KOPT-K1 (cell line): ENCODE measurements at regions not wholly inside any gene's neighbourhood (a gene's known extent, or its start where the extent isn't known, plus 50 kb on each side); places are given as distances from the start of the nearest gene placed in this dataset.

ENCODE experiments used
- H3K27ac ChIP-seq: fragments of 200-600 bp; sonication (generic); 2 replicates; pipeline ENCODE4 v1.5.1; 2016; ENCODE audit warnings: antibody characterized with exemption, mild to moderate bottlenecking, low read depth, low read length; ENCODE audit not compliant: poor library complexity, severe bottlenecking
- H3K36me3 ChIP-seq: fragments of 200-600 bp; sonication (generic); 2 replicates; pipeline ENCODE4 v1.5.1; 2017; ENCODE audit warnings: antibody characterized with exemption, mild to moderate bottlenecking, low read length, moderate library complexity; ENCODE audit not compliant: insufficient read depth
- H3K9me3 ChIP-seq: fragments of 200-600 bp; sonication (generic); 2 replicates; pipeline ENCODE4 v1.5.1; 2017; ENCODE audit warnings: antibody characterized with exemption, low read length, mild to moderate bottlenecking; ENCODE audit not compliant: insufficient read depth, poor library complexity, severe bottlenecking

- Histone ChIP-seq H3K9me3 (no peaks in the 10 kb centered on the region), H3K36me3 (no peaks in the 10 kb centered on the region), H3K27ac (no peak overlapping the region)
These were observed 547.7 kb upstream of the SLITRK1 start for GRCh38 chr13:84430015-84430414.

GRCh38 chr13:84418041-84418440, 535.8 kb upstream of the SLITRK1 start:
- Histone ChIP-seq H3K36me3 (no peaks in the 10 kb centered on the region), H3K9me3 (no peaks in the 10 kb centered on the region), H3K27ac (no peak overlapping the region)

- H3K36me3 ChIP-seq, result no peaks in the 10 kb centered on the region
- no peak overlapping the region for H3K27ac ChIP-seq
- no peaks in the 10 kb centered on the region for H3K9me3 ChIP-seq
These were observed 535.1 kb upstream of the SLITRK1 start for GRCh38 chr13:84417416-84417815.

GRCh38 chr13:84413016-84413415, 530.7 kb upstream of the SLITRK1 start:
- H3K27ac ChIP-seq, result no peak overlapping the region

GRCh38 chr13:84405286-84405685, 523.0 kb upstream of the SLITRK1 start:
- Histone ChIP-seq H3K9me3 (no peaks in the 10 kb centered on the region), H3K36me3 (no peaks in the 10 kb centered on the region), H3K27ac (no peak overlapping the region)

More at GRCh38 chr13:84413016-84413415, 530.7 kb upstream of the SLITRK1 start:
- H3K36me3 ChIP-seq, result no peaks in the 10 kb centered on the region
- H3K9me3 ChIP-seq, result no peaks in the 10 kb centered on the region

- Histone ChIP-seq H3K9me3 (peaks cover 17% of the 10 kb centered on the region), H3K36me3 (no peaks in the 10 kb centered on the region), H3K27ac (no peak overlapping the region)
These were observed 518.4 kb upstream of the SLITRK1 start for GRCh38 chr13:84400706-84401105.

GRCh38 chr13:84399320-84400085, 517.2 kb upstream of the SLITRK1 start:
- H3K36me3 ChIP-seq, result no peaks in the 10 kb centered on the region
- H3K9me3 ChIP-seq, result peaks cover 17% of the 10 kb centered on the region
- H3K27ac ChIP-seq, result no peak overlapping the region

GRCh38 chr13:84393981-84394625, 511.8 kb upstream of the SLITRK1 start:
- no peak overlapping the region for H3K27ac ChIP-seq
- no peaks in the 10 kb centered on the region for H3K36me3 ChIP-seq
- H3K9me3 ChIP-seq, result peaks cover 12% of the 10 kb centered on the region

- H3K36me3 ChIP-seq, result no peaks in the 10 kb centered on the region
- no peak overlapping the region for H3K27ac ChIP-seq
- H3K9me3 ChIP-seq, result no peaks in the 10 kb centered on the region
These were observed 498.6 kb upstream of the SLITRK1 start for GRCh38 chr13:84380866-84381265.

- Histone ChIP-seq H3K9me3 (no peaks in the 10 kb centered on the region), H3K27ac (no peak overlapping the region), H3K36me3 (no peaks in the 10 kb centered on the region)
These were observed 494.8 kb upstream of the SLITRK1 start for GRCh38 chr13:84377106-84377505.

GRCh38 chr13:84366506-84366905, 484.2 kb upstream of the SLITRK1 start:
- Histone ChIP-seq H3K36me3 (no peaks in the 10 kb centered on the region), H3K27ac (no peak overlapping the region)

GRCh38 chr13:84362777-84363176, 480.5 kb upstream of the SLITRK1 start:
- no peak overlapping the region for H3K27ac ChIP-seq
- no peaks in the 10 kb centered on the region for H3K9me3 ChIP-seq
- H3K36me3 ChIP-seq, result no peaks in the 10 kb centered on the region

More at GRCh38 chr13:84366506-84366905, 484.2 kb upstream of the SLITRK1 start:
- H3K9me3 ChIP-seq, result no peaks in the 10 kb centered on the region

- H3K27ac ChIP-seq, result no peak overlapping the region
These were observed 478.5 kb upstream of the SLITRK1 start for GRCh38 chr13:84360822-84361221.

GRCh38 chr13:84358601-84359000, 476.3 kb upstream of the SLITRK1 start:
- Histone ChIP-seq H3K27ac (no peak overlapping the region), H3K9me3 (no peaks in the 10 kb centered on the region), H3K36me3 (no peaks in the 10 kb centered on the region)

More at GRCh38 chr13:84360822-84361221, 478.5 kb upstream of the SLITRK1 start:
- H3K9me3 ChIP-seq, result no peaks in the 10 kb centered on the region
- no peaks in the 10 kb centered on the region for H3K36me3 ChIP-seq

- Histone ChIP-seq H3K9me3 (no peaks in the 10 kb centered on the region), H3K27ac (no peak overlapping the region), H3K36me3 (no peaks in the 10 kb centered on the region)
These were observed 470.7 kb upstream of the SLITRK1 start for GRCh38 chr13:84352946-84353345.

- no peak overlapping the region for H3K27ac ChIP-seq
- H3K36me3 ChIP-seq, result no peaks in the 10 kb centered on the region
These were observed 457.2 kb upstream of the SLITRK1 start for GRCh38 chr13:84339456-84339855.

More at GRCh38 chr13:84339456-84339855, 457.2 kb upstream of the SLITRK1 start:
- no peaks in the 10 kb centered on the region for H3K9me3 ChIP-seq
